K562 (cell line): ENCODE measurements at regions not wholly inside any gene's neighbourhood (a gene's known extent, or its start where the extent isn't known, plus 50 kb on each side); places are given as distances from the start of the nearest gene placed in this dataset.

Experiments used
- BCLAF1 ChIP-seq, 2 experiments: fragments of 450-650 bp in 1 of 2; IDR thresholded peaks; 2 replicates each; pipeline ENCODE4 v1.6.1; 2011 to 2017; ENCODE audit warnings: low read depth in 2 of 2, antibody characterized with exemption in 1 of 2, borderline replicate concordance in 1 of 2, low read length in 1 of 2, mild to moderate bottlenecking in 1 of 2, mixed read lengths in 1 of 2; ENCODE audit not compliant: control insufficient read depth in 1 of 2
- E2F6 ChIP-seq, 2 experiments: IDR thresholded peaks; 2 replicates each; pipeline ENCODE4 v1.6.1; 2011; ENCODE audit warnings: borderline replicate concordance in 1 of 2, control low read depth in 1 of 2, low read depth in 1 of 2, low read length in 1 of 2, mild to moderate bottlenecking in 1 of 2, mixed read lengths in 1 of 2, moderate library complexity in 1 of 2; ENCODE audit not compliant: insufficient read depth in 1 of 2, insufficient read length in 1 of 2, poor library complexity in 1 of 2, severe bottlenecking in 1 of 2; ENCODE audit errors: extremely low read depth in 1 of 2
- ELK1 ChIP-seq: sonication (generic); formaldehyde crosslinking; IDR thresholded peaks from 2 replicates; pipeline ENCODE4 v1.8.1; 2022; ENCODE audit warnings: missing genetic modification reagents
- ETS1 ChIP-seq: conservative IDR thresholded peaks from 2 replicates; pipeline ENCODE4 v1.6.1; 2011; ENCODE audit warnings: low read depth, mild to moderate bottlenecking, low read length; ENCODE audit not compliant: control insufficient read depth
- FOXA3 ChIP-seq, 2 experiments: fragments of 450-650 bp in 1 of 2; sonication (generic) in 1 of 2; formaldehyde crosslinking; IDR thresholded peaks in 1 of 2; conservative IDR thresholded peaks in 1 of 2; 2 replicates each; pipeline versions ENCODE4 v1.4.0 to v1.8.0; 2020 to 2022; ENCODE audit warnings: mild to moderate bottlenecking in 2 of 2, missing genetic modification reagents in 1 of 2
- PCBP2 ChIP-seq: fragments of 200-400 bp; formaldehyde crosslinking; IDR thresholded peaks from 2 replicates; pipeline ENCODE4 v1.6.1; 2018; ENCODE audit warnings: low read length, low read depth, mild to moderate bottlenecking, moderate library complexity; ENCODE audit not compliant: poor library complexity, severe bottlenecking
- RBFOX2 ChIP-seq: fragments of 200-400 bp; formaldehyde crosslinking; IDR thresholded peaks from 2 replicates; pipeline ENCODE4 v1.6.1; 2017; ENCODE audit warnings: low read depth, mild to moderate bottlenecking, low read length, moderate library complexity
- SMARCA5 ChIP-seq: fragments of 450-650 bp; IDR thresholded peaks from 2 replicates; pipeline ENCODE4 v1.6.1; 2016
- SMARCE1 ChIP-seq: fragments of 450-650 bp; IDR thresholded peaks from 2 replicates; pipeline ENCODE4 v1.7.1; 2016; ENCODE audit warnings: mild to moderate bottlenecking
- ZHX1 ChIP-seq: fragments of 150-350 bp; conservative IDR thresholded peaks from 2 replicates; pipeline ENCODE4 v1.6.1; 2014; ENCODE audit warnings: low read length
- ZNF639 ChIP-seq, 2 experiments: fragments of 200-800 bp in 1 of 2; sonication (Bioruptor generic) in 1 of 2; sonication (generic) in 1 of 2; formaldehyde crosslinking in 1 of 2; IDR thresholded peaks in 1 of 2; conservative IDR thresholded peaks in 1 of 2; 2 replicates each; pipeline versions ENCODE4 v1.5.0 to v1.6.1; 2016 to 2020; ENCODE audit warnings: missing compliant biosample characterization in 1 of 2, missing genetic modification characterization in 1 of 2, missing genetic modification reagents in 1 of 2
- ZNF785 ChIP-seq: fragments of 250-450 bp; sonication (Bioruptor Pico); IDR thresholded peaks from 2 replicates; pipeline ENCODE4 v1.4.0; 2020; ENCODE audit warnings: mild to moderate bottlenecking

GRCh38 chr11:129247135-129247534, 55.0 kb upstream of the ARHGAP32 start (continued):
- TF ChIP-seq RBFOX2 (no peak), BCLAF1 (IDR thresholded peaks at IDR 0.05; ENCODE audit: borderline replicate concordance in 1 of 2, control insufficient read depth in 1 of 2, low read depth in 2 of 2, low read length in 1 of 2) (no peak), FOXA3 (CRISPR knock-in tag; conservative IDR thresholded peaks at IDR 0.05 in 1 of 2, IDR thresholded peaks at IDR 0.05 in 1 of 2) (no peak), ELK1 (CRISPR knock-in tag) (no peak), SMARCA5 (no peak), SMARCE1 (no peak), ZHX1 (no peak), ZNF639 (CRISPR knock-in tag; conservative IDR thresholded peaks at IDR 0.05 in 1 of 2, IDR thresholded peaks at IDR 0.05 in 1 of 2) (no peak), ZNF785 (CRISPR knock-in tag) (no peak), ETS1 (no peak), E2F6 (IDR thresholded peaks at IDR 0.05; ENCODE audit: borderline replicate concordance in 1 of 2, extremely low read depth in 1 of 2, insufficient read depth in 1 of 2, insufficient read length in 1 of 2, low read depth in 1 of 2, low read length in 1 of 2, poor library complexity in 1 of 2, severe bottlenecking in 1 of 2) (no peak), PCBP2 (no peak)
